Calu3 (cell line): ENCODE measurements at regions not wholly inside any gene's neighbourhood (a gene's known extent, or its start where the extent isn't known, plus 50 kb on each side); places are given as distances from the start of the nearest gene placed in this dataset.

Experiments used
- BruUV-seq: library from RNA; stranded (reverse); fragments of 400-500 nt; replicated peaks from 2 replicates; lab custom pipeline; 2021; lab: Mats Ljungman, UMichigan
- CTCF ChIA-PET: fragments of 300-600 bp; sonication (Branson Sonifier 250); formaldehyde crosslinking; loops from one replicate; lab custom pipeline; 2022; ENCODE audit warnings: antibody characterized with exemption; lab: Charles Lee
- DNase-seq: peaks from one replicate; pipeline ENCODE4 v3.0.0; 2022
- H3K27ac Mint-ChIP-seq: one replicate; pipeline ENCODE4 v1.8.0; 2022; ENCODE audit warnings: mixed read lengths; ENCODE audit not compliant: unreplicated experiment
- H3K27me3 Mint-ChIP-seq: one replicate; pipeline ENCODE4 v1.8.0; 2022; ENCODE audit warnings: mixed read lengths; ENCODE audit not compliant: unreplicated experiment
- H3K36me3 Mint-ChIP-seq: one replicate; pipeline ENCODE4 v1.8.0; 2022; ENCODE audit warnings: mild to moderate bottlenecking, moderate library complexity, mixed read lengths; ENCODE audit not compliant: insufficient read depth, unreplicated experiment
- H3K4me1 Mint-ChIP-seq: one replicate; pipeline ENCODE4 v1.8.0; 2022; ENCODE audit warnings: mild to moderate bottlenecking, low read depth, mixed read lengths; ENCODE audit not compliant: unreplicated experiment
- H3K4me3 Mint-ChIP-seq: one replicate; pipeline ENCODE4 v1.8.0; 2022; ENCODE audit warnings: mild to moderate bottlenecking, low read depth, moderate library complexity, mixed read lengths; ENCODE audit not compliant: unreplicated experiment
- H3K9me3 Mint-ChIP-seq: one replicate; pipeline ENCODE4 v1.8.0; 2022; ENCODE audit warnings: low read depth, mixed read lengths; ENCODE audit not compliant: unreplicated experiment
- intact Hi-C: fragments of 100-400 bp; cut with micrococcal nuclease; formaldehyde crosslinking; loops from one replicate; pipeline ENCODE4 v1.10.0; 2022; ENCODE audit not compliant: unreplicated experiment
- TF ChIP-seq, protein P1 (sequence below): fragments of 200-600 bp; IDR thresholded peaks from one replicate; pipeline ENCODE4 v1.8.0; 2022; ENCODE audit warnings: antibody characterized with exemption; ENCODE audit not compliant: unreplicated experiment

DNA sequence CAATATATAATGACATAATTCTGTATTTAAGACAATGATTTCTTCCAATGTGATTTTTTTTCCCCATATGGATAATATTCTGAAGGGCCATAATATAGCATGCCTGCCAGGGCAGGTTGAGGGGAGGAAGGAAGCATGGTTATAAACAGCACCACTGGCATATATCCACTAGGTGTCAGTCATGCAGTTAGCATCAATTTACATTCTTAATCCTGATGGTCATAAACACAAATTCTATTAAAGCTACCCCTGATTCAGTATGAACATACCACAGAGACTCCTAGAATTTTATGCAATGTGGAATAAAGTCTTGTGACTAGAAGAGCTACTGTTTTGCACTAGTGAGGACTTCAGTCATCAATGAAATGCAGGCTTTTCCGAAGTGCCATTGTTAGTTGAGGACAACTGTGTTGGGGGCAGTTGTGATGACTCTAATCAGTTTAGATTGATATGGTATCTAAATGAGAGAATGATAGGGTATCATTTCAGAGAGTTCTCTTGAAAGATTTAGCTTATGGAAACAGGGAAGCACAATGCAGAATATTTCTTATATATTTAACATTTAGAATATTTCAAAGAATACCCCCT is 342.7 kb upstream of the NR5A2 start:
- intact Hi-C loops = loop anchor here (1.0 to 10.0 kb wide), 7 partner anchors 260 to 826 kb away; no protein-coding TSS in a partner anchor
- Mint-ChIP-seq H3K36me3 (peaks cover 5% of the 10 kb centered on the region), H3K4me1 (peaks cover 41% of the 10 kb centered on the region), H3K9me3 (no peaks in the 10 kb centered on the region), H3K27me3 (no peaks in the 10 kb centered on the region), H3K4me3 (no peak overlapping the region), H3K27ac (no peak overlapping the region)
- CTCF ChIA-PET = interaction anchor here (0.6 to 1.4 kb wide), 13 partner anchors 269 to 825 kb away, joined by 3 to 19 read pairs (median 4); no protein-coding TSS in a partner anchor
- no TSS peak for BruUV-seq
- peak; percentile 63 for DNase-seq
- TF ChIP-seq, protein P1, sequence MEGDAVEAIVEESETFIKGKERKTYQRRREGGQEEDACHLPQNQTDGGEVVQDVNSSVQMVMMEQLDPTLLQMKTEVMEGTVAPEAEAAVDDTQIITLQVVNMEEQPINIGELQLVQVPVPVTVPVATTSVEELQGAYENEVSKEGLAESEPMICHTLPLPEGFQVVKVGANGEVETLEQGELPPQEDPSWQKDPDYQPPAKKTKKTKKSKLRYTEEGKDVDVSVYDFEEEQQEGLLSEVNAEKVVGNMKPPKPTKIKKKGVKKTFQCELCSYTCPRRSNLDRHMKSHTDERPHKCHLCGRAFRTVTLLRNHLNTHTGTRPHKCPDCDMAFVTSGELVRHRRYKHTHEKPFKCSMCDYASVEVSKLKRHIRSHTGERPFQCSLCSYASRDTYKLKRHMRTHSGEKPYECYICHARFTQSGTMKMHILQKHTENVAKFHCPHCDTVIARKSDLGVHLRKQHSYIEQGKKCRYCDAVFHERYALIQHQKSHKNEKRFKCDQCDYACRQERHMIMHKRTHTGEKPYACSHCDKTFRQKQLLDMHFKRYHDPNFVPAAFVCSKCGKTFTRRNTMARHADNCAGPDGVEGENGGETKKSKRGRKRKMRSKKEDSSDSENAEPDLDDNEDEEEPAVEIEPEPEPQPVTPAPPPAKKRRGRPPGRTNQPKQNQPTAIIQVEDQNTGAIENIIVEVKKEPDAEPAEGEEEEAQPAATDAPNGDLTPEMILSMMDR = peak; percentile 71

DNA sequence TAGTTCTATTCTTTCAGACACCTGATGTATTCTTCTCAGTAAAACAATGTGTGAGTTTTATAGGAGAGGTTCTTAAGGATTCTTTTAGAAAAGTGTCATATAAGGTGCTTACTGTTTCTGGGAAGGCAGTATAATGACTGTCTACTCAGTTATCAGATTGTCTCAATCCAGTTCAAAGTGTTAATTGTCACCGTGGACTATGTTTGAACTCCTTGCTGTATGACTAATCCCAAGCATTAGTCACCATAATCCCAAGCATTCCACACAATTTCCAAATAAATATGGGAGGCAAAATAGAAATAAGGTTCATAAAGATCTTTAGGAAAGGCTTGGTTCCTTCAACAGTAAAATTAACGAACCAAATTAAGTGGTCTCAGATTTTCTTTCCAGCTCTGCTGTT is 342.1 kb upstream of the NR5A2 start:
- H3K4me1 Mint-ChIP-seq = peaks cover 41% of the 10 kb centered on the region
- H3K36me3 Mint-ChIP-seq = peaks cover 5% of the 10 kb centered on the region
- no peak for DNase-seq
- BruUV-seq = no TSS peak
- peak overlapping the region; percentile 21 for H3K27ac Mint-ChIP-seq
- no peak overlapping the region for H3K4me3 Mint-ChIP-seq
- H3K9me3 Mint-ChIP-seq = no peaks in the 10 kb centered on the region
- H3K27me3 Mint-ChIP-seq = no peaks in the 10 kb centered on the region
- TF ChIP-seq, protein P1 = no peak
- CTCF ChIA-PET = interaction anchor here (0.6 to 1.4 kb wide), 12 partner anchors 268 to 824 kb away, joined by 3 to 19 read pairs (median 4); no protein-coding TSS in a partner anchor
- intact Hi-C loops = loop anchor here (2.0 to 10.0 kb wide), 4 partner anchors 259 to 825 kb away; no protein-coding TSS in a partner anchor

DNA sequence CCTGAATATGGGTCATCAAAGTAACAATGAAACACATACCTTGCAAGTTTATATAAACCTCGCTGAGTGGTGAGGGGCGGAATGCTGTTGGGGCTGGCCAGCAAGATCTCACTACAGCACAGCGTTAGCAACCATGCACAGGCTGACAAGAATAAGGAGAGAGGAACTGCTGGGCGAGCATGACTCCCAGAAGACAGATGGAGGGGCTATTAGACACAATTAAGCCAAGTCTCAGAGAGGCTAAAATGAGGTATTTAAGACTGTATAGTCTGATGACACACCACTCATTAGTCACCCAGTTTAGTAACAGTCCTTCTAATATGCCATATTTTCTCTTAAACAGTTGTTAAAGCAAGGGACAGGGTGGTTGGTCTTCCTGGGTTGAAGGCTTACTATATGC is 340.2 kb upstream of the NR5A2 start:
- intact Hi-C loops = loop anchor here (5.0 to 10.0 kb wide), 3 partner anchors 257 to 797 kb away; no protein-coding TSS in a partner anchor
- H3K4me3 Mint-ChIP-seq = no peak overlapping the region
- TF ChIP-seq, protein P1 = no peak
- no peaks in the 10 kb centered on the region for H3K27me3 Mint-ChIP-seq
- H3K9me3 Mint-ChIP-seq = no peaks in the 10 kb centered on the region
- no peak for DNase-seq
- CTCF ChIA-PET = interaction anchor here (0.7 kb wide), 1 partner anchor 72 kb away, joined by 3 read pairs; no protein-coding TSS in a partner anchor
- peaks cover 5% of the 10 kb centered on the region for H3K36me3 Mint-ChIP-seq
- peaks cover 52% of the 10 kb centered on the region for H3K4me1 Mint-ChIP-seq
- H3K27ac Mint-ChIP-seq = no peak overlapping the region
- no TSS peak for BruUV-seq

DNA sequence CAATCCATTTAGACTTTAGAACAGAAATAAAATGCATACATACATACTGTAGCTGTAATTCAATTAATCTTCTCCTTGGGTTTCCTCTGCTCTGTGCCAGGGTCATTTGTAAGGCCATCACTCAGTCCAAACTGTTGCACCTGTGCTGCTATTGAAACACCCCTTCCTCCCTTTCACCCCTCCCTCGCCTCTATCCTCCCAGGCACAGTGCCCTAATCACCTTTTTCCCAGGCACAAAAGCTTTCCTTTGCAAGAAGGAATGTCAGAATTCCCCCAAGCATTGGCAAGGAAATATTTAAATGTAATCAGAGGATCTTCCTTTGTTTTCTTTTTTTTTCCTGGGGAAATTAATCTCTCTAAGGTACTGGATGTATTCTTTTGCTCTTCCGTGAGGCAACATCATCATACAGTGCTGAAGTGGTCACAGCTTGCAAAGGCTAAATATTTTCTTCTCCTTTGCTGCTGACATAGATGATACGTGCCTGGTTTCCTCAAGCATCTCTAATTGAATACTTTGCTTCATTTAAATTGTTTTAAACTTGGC is 339.3 kb upstream of the NR5A2 start:
- H3K4me3 Mint-ChIP-seq = no peak overlapping the region

More for the DNA sequence above, 339.3 kb upstream of the NR5A2 start:
- BruUV-seq = no TSS peak
- CTCF ChIA-PET = interaction anchor here (1.7 kb wide), 1 partner anchor 9 kb away, joined by 3 read pairs; no protein-coding TSS in a partner anchor
- intact Hi-C loops = loop anchor here (5.0 to 10.0 kb wide), 3 partner anchors 257 to 797 kb away; no protein-coding TSS in a partner anchor
- DNase-seq = no peak
- Mint-ChIP-seq H3K27me3 (no peaks in the 10 kb centered on the region), H3K9me3 (no peaks in the 10 kb centered on the region), H3K36me3 (peaks cover 5% of the 10 kb centered on the region), H3K4me1 (peaks cover 52% of the 10 kb centered on the region), H3K27ac (no peak overlapping the region)
- TF ChIP-seq, protein P1 = no peak
